ENCODE measurements at regions not wholly inside any gene's neighbourhood (a gene's known extent, or its start where the extent isn't known, plus 50 kb on each side); places are given as distances from the start of the nearest gene placed in this dataset.

DNA sequence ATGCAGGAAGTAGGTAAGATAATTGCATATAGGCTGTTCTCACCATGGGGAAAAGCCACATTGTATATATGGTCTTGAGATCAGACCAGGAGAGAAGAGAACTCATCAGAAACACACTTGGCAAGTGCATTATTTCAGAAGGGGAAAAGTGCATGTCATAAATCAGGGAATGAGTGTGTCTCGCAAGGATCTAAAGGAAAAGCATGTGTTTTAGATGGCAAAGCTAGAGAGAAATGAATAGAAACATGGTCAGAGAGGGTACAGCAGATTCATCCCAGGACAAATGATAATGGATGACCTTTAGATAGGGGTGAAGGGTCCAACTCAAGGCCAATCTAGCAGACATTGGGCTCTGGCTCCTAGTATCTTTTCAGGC lies 230.2 kb upstream of the NAV3 start:
- Histone ChIP-seq H3K4me2 (ENCODE audit: low read length) (no peak overlapping the region), H3K4me1 (ENCODE audit: low read length) (no peaks in the 10 kb centered on the region), H3K36me3 (replicated peaks; ENCODE audit: low read depth, low read length) (no peaks in the 10 kb centered on the region), H3K27me3 (ENCODE audit: low read depth, low read length) (no peaks in the 10 kb centered on the region), H3K9ac (ENCODE audit: low read length) (no peak overlapping the region), H3K4me3 (ENCODE audit: low read length) (no peak overlapping the region), H3K9me3 (ENCODE audit: insufficient read depth, low read length) (no peaks in the 10 kb centered on the region), H2AFZ (ENCODE audit: low read depth, low read length) (no peak overlapping the region), H3K79me2 (ENCODE audit: low read length) (no peaks in the 10 kb centered on the region), H4K20me1 (ENCODE audit: insufficient read depth, low read length) (no peaks in the 10 kb centered on the region), H3K27ac (ENCODE audit: low read length) (no peak overlapping the region)
- TF ChIP-seq CTCF (IDR thresholded peaks at IDR 0.05; ENCODE audit: low read depth, low read length), result no peak
- TF ChIP-seq EZH2phosphoT487 (IDR thresholded peaks at IDR 0.05; ENCODE audit: low read depth), result no peak

DNA sequence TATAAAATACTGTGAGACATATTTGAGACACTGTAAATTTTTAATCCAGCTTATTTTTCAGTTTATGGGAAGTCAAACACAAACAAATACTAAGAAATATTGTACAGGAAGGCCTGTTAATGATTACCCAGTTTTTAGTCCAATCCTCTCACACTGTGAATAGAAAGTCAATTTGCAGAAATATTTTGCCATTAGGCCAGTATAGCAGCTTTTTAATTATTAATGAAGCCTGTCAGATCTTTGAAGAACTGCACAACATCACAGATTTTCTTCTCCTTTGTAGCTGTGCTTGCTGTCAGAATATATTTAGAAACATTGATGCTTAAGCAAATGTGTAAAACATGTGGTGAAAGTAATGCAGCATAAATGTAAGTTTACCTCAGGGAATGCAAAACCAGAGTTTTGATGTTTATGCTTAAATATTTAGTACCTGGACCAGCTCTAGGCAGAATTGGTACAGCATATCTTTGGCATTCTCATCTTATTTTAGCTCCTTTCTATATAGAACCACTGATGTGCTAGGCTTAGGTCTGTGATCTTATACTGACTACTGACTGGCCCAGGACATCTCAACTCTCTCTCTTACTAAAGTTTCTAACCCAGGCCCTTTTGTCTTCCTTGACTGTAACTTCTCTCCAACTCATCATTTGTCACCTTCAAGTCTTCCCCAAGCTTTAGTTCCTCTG lies 230.8 kb upstream of the NAV3 start:
- H2AFZ ChIP-seq (ENCODE audit: low read depth, low read length), result no peak overlapping the region
- H3K79me2 ChIP-seq (ENCODE audit: low read length), result no peaks in the 10 kb centered on the region
- H3K27me3 ChIP-seq (ENCODE audit: low read depth, low read length), result no peaks in the 10 kb centered on the region
- no peak overlapping the region for H3K9ac ChIP-seq (ENCODE audit: low read length)
- no peaks in the 10 kb centered on the region for H3K4me1 ChIP-seq (ENCODE audit: low read length)
- no peak overlapping the region for H3K27ac ChIP-seq (ENCODE audit: low read length)
- no peak for TF ChIP-seq EZH2phosphoT487 (IDR thresholded peaks at IDR 0.05; ENCODE audit: low read depth)
- no peak for TF ChIP-seq CTCF (IDR thresholded peaks at IDR 0.05; ENCODE audit: low read depth, low read length)
- H3K4me2 ChIP-seq (ENCODE audit: low read length), result no peak overlapping the region
- no peaks in the 10 kb centered on the region for H4K20me1 ChIP-seq (ENCODE audit: insufficient read depth, low read length)
- no peak overlapping the region for H3K4me3 ChIP-seq (ENCODE audit: low read length)
- H3K9me3 ChIP-seq (ENCODE audit: insufficient read depth, low read length), result no peaks in the 10 kb centered on the region
- no peaks in the 10 kb centered on the region for H3K36me3 ChIP-seq (replicated peaks; ENCODE audit: low read depth, low read length)

- H2AFZ ChIP-seq (ENCODE audit: low read depth, low read length), result no peak overlapping the region
- H3K9ac ChIP-seq (ENCODE audit: low read length), result no peak overlapping the region
- no peaks in the 10 kb centered on the region for H4K20me1 ChIP-seq (ENCODE audit: insufficient read depth, low read length)
- no peaks in the 10 kb centered on the region for H3K79me2 ChIP-seq (ENCODE audit: low read length)
- H3K36me3 ChIP-seq (replicated peaks; ENCODE audit: low read depth, low read length), result no peaks in the 10 kb centered on the region
- no peaks in the 10 kb centered on the region for H3K4me1 ChIP-seq (ENCODE audit: low read length)
- H3K9me3 ChIP-seq (ENCODE audit: insufficient read depth, low read length), result no peaks in the 10 kb centered on the region; the same call in 1 of the 2 replicates
- H3K4me3 ChIP-seq (ENCODE audit: low read length), result no peak overlapping the region
- H3K27ac ChIP-seq (ENCODE audit: low read length), result no peak overlapping the region
- no peaks in the 10 kb centered on the region for H3K27me3 ChIP-seq (ENCODE audit: low read depth, low read length)
- no peak overlapping the region for H3K4me2 ChIP-seq (ENCODE audit: low read length)
- TF ChIP-seq EZH2phosphoT487 (IDR thresholded peaks at IDR 0.05; ENCODE audit: low read depth) (no peak), CTCF (IDR thresholded peaks at IDR 0.05; ENCODE audit: low read depth, low read length) (no peak)
Observed at GRCh38 chr12:77594366-77594765, 236.3 kb upstream of the NAV3 start.

GRCh38 chr12:77592836-77593235 lies 237.9 kb upstream of the NAV3 start:
- no peaks in the 10 kb centered on the region for H3K79me2 ChIP-seq (ENCODE audit: low read length)
- H3K4me2 ChIP-seq (ENCODE audit: low read length), result no peak overlapping the region
- no peak overlapping the region for H3K4me3 ChIP-seq (ENCODE audit: low read length)
- TF ChIP-seq CTCF (IDR thresholded peaks at IDR 0.05; ENCODE audit: low read depth, low read length) (no peak), EZH2phosphoT487 (IDR thresholded peaks at IDR 0.05; ENCODE audit: low read depth) (no peak)
- H3K4me1 ChIP-seq (ENCODE audit: low read length), result no peaks in the 10 kb centered on the region
- H4K20me1 ChIP-seq (ENCODE audit: insufficient read depth, low read length), result no peaks in the 10 kb centered on the region
- H3K36me3 ChIP-seq (replicated peaks; ENCODE audit: low read depth, low read length), result no peaks in the 10 kb centered on the region
- no peak overlapping the region for H3K9ac ChIP-seq (ENCODE audit: low read length)
- H2AFZ ChIP-seq (ENCODE audit: low read depth, low read length), result no peak overlapping the region
- no peak overlapping the region for H3K27ac ChIP-seq (ENCODE audit: low read length)
- H3K9me3 ChIP-seq (ENCODE audit: insufficient read depth, low read length), result no peaks in the 10 kb centered on the region; the same call in 1 of the 2 replicates
- H3K27me3 ChIP-seq (ENCODE audit: low read depth, low read length), result no peaks in the 10 kb centered on the region
